ENCODE measurements at regions not wholly inside any gene's neighbourhood (a gene's known extent, or its start where the extent isn't known, plus 50 kb on each side); places are given as distances from the start of the nearest gene placed in this dataset.

DNA sequence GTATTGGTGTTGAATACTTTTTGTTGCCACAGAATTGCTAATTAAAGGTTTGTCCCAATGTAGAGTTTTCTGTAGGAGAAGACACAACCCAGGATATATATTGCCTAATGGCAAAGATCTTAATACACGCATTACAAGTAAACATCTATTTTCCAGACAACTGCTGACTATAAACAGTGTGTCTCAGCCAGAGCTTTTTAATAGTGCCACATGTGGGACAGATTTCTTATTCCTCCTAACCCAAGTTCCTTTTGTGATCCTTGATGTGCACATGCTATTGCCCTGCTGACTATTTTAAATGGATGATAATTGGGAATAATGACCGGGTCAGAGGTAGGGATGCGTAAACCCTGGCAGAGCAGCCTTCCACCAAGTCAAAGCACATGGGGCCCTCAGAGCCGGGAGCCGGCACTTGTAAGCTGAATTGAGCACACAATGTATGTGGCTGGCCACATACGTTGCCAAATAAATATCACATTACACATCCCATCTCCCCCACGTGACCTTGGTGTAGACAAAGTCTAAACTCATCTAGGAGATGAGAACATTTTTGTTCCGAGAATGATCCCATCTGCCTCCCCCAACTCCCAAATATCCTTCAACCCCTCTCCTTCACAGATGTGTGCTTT lies 209.8 kb upstream of the NFIA start:
- no peak for TF ChIP-seq REST (IDR thresholded peaks at IDR 0.05; ENCODE audit: insufficient replicate concordance, low read depth)
- TF ChIP-seq CTCF (IDR thresholded peaks at IDR 0.05; ENCODE audit: insufficient read depth, low read length): no peak
- TF ChIP-seq GABPA (IDR thresholded peaks at IDR 0.05; ENCODE audit: low read depth): no peak
- TF ChIP-seq POLR2AphosphoS5 (IDR thresholded peaks at IDR 0.05; ENCODE audit: low read depth): no peak
- TF ChIP-seq SPI1 (IDR thresholded peaks at IDR 0.05; ENCODE audit: borderline replicate concordance, low read depth): no peak

All from HL-60 (cell line).